Mesendoderm (in vitro differentiated cells): ENCODE measurements at regions not wholly inside any gene's neighbourhood (a gene's known extent, or its start where the extent isn't known, plus 50 kb on each side); places are given as distances from the start of the nearest gene placed in this dataset.

ENCODE experiments used
- DNase-seq: peaks from one replicate; pipeline ENCODE4 v3.0.0; 2013
- H2AK5ac ChIP-seq: 2 replicates; pipeline ENCODE4 v1.6.1; 2013; ENCODE audit warnings: low read length, inconsistent platforms
- H2BK120ac ChIP-seq: 2 replicates; pipeline ENCODE4 v1.6.1; 2013; ENCODE audit warnings: low read depth, mild to moderate bottlenecking, low read length, moderate library complexity, mixed read lengths
- H2BK15ac ChIP-seq: replicated peaks from 2 replicates; pipeline ENCODE4 v1.6.1; 2013; ENCODE audit warnings: low read depth, mild to moderate bottlenecking, moderate library complexity
- H2BK5ac ChIP-seq: 2 replicates; pipeline ENCODE4 v1.6.1; 2013; ENCODE audit warnings: low read length, inconsistent platforms
- H3K18ac ChIP-seq: 2 replicates; pipeline ENCODE4 v1.6.1; 2013; ENCODE audit warnings: mild to moderate bottlenecking, low read length, mixed read lengths
- H3K23ac ChIP-seq: one replicate; pipeline ENCODE4 v1.6.1; 2013; ENCODE audit warnings: low read length
- H3K27ac ChIP-seq: 2 replicates; pipeline ENCODE4 v1.5.1; 2013; ENCODE audit warnings: low read depth, mild to moderate bottlenecking, inconsistent platforms, low read length, moderate library complexity
- H3K27me3 ChIP-seq: 2 replicates; pipeline ENCODE4 v1.6.1; 2013; ENCODE audit warnings: low read length, control low read depth, mild to moderate bottlenecking, inconsistent platforms; ENCODE audit not compliant: insufficient read depth, poor library complexity
- H3K36me3 ChIP-seq: 2 replicates; pipeline ENCODE4 v1.6.1; 2013; ENCODE audit warnings: low read length, inconsistent platforms; ENCODE audit not compliant: control insufficient read depth, insufficient read depth
- H3K4ac ChIP-seq: one replicate; pipeline ENCODE4 v1.6.1; 2013; ENCODE audit warnings: low read depth, mild to moderate bottlenecking, low read length, moderate library complexity
- H3K4me1 ChIP-seq: 2 replicates; pipeline ENCODE4 v1.6.1; 2013; ENCODE audit warnings: low read depth, low read length, inconsistent platforms; ENCODE audit not compliant: control insufficient read depth
- H3K4me2 ChIP-seq: 2 replicates; pipeline ENCODE4 v1.6.1; 2013; ENCODE audit warnings: low read length
- H3K4me3 ChIP-seq: 2 replicates; pipeline ENCODE4 v1.5.1; 2013; ENCODE audit warnings: mild to moderate bottlenecking, low read length
- H3K56ac ChIP-seq: one replicate; pipeline ENCODE4 v1.6.1; 2013; ENCODE audit warnings: low read length
- H3K79me1 ChIP-seq: 2 replicates; pipeline ENCODE4 v1.6.1; 2013; ENCODE audit warnings: low read length, inconsistent platforms
- H3K79me2 ChIP-seq: 2 replicates; pipeline ENCODE4 v1.6.1; 2013; ENCODE audit warnings: mild to moderate bottlenecking, low read length; ENCODE audit not compliant: control insufficient read depth, insufficient read depth
- H3K9ac ChIP-seq: 2 replicates; pipeline ENCODE4 v1.6.1; 2013; ENCODE audit warnings: low read length, inconsistent platforms
- H4K5ac ChIP-seq: one replicate; pipeline ENCODE4 v1.6.1; 2013; ENCODE audit warnings: low read length
- H4K8ac ChIP-seq: one replicate; pipeline ENCODE4 v1.6.1; 2013; ENCODE audit warnings: low read depth, mild to moderate bottlenecking, control low read depth, low read length, moderate library complexity
- WGBS: extraction: QIAGEN DNeasy Blood & Tissue Kit; methylation state at CpG from one replicate; pipeline ENCODE4 v1.1.7; 2013; ENCODE audit warnings: low lambda C conversion rate, missing lambda C conversion rate; ENCODE audit not compliant: insufficient coverage; ENCODE audit errors: extremely low coverage; 5-methylcytosine and 5-hydroxymethylcytosine counted together

DNA sequence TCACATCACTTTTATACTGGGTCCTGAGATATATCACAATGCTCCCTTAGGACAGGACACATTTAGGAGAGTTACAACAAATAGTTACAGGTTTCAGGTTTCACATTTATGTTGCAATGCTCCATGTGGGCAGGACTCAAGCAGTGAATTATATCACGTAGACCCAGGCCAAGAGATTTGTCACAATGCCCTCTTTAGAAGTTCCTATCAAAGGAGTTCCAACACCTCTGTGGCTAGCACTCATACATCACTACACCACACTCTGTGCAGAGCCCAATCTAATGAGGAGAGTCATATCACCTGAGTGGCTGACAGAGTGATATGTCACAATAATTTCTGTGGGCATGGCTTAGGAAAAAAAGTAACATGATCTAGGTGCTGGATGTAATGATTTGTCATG lies 1068.2 kb upstream of the AMELY start:
- Histone ChIP-seq H3K4me1 (no peaks in the 10 kb centered on the region), H4K5ac (no peak overlapping the region), H3K27ac (no peak overlapping the region), H3K9ac (no peak overlapping the region), H2BK120ac (no peak overlapping the region), H2BK5ac (no peak overlapping the region), H3K79me2 (no peaks in the 10 kb centered on the region), H2BK15ac (no peak overlapping the region), H3K36me3 (no peaks in the 10 kb centered on the region), H3K4me2 (no peak overlapping the region), H3K27me3 (no peaks in the 10 kb centered on the region), H3K4me3 (no peak overlapping the region), H3K18ac (no peak overlapping the region), H3K23ac (no peak overlapping the region), H4K8ac (no peak overlapping the region), H3K79me1 (no peaks in the 10 kb centered on the region), H3K4ac (no peak overlapping the region), H2AK5ac (no peak overlapping the region), H3K56ac (no peak overlapping the region)
- no CpG with 5 or more reads among the region's 1 CpG for WGBS
- DNase-seq: no peak

DNA sequence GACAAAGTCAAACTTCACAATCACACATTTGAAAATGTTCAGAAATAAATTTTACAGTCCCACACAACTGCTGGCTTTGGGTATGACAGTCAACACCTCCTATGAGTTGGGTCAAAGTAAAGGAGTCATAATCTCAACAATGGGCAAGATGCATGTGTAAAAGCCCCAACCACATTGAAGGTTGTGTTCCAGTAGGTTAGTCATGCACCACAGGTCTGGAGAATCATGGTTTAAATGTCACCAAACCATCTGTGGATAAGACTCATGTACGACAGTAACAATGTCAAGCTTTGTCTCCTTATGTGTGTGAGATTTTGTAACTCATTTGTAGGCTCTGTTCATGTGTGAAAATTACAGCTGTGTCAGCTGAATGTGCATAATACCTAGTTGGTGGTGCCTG lies 1065.7 kb upstream of the AMELY start:
- Histone ChIP-seq H2BK5ac (no peak overlapping the region), H3K79me1 (no peaks in the 10 kb centered on the region), H2BK15ac (no peak overlapping the region), H3K4ac (no peak overlapping the region), H3K56ac (no peak overlapping the region), H4K8ac (no peak overlapping the region), H3K4me3 (no peak overlapping the region), H4K5ac (no peak overlapping the region), H3K79me2 (no peaks in the 10 kb centered on the region), H3K4me2 (no peak overlapping the region), H3K23ac (no peak overlapping the region), H3K27me3 (no peaks in the 10 kb centered on the region), H3K18ac (no peak overlapping the region), H3K27ac (no peak overlapping the region), H3K36me3 (no peaks in the 10 kb centered on the region), H3K9ac (no peak overlapping the region), H2AK5ac (no peak overlapping the region), H2BK120ac (no peak overlapping the region), H3K4me1 (no peaks in the 10 kb centered on the region)
- no CpG with 5 or more reads among the region's 1 CpG for WGBS
- DNase-seq: no peak

DNA sequence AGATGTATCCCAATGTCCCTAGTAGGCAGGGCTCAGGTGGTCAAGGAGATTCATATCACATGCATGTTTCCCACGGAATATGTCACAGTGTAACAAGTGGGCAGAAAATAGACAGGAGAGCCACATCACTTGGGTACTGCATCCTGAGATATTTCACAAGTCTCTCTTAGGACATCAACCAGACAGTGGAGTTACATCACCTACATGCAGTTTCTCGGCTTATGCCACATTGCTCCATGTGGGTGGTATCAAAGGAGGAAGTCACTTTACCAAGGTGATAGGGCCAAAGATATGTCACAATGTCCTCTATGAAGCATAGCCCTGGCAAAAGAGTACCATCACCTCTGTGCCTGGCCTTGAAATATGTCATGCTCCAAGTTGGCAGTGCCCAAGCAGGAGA lies 1056.7 kb upstream of the AMELY start:
- WGBS: no CpG with 5 or more reads among the region's 2 CpGs
- no peak overlapping the region for H2BK120ac ChIP-seq

DNA sequence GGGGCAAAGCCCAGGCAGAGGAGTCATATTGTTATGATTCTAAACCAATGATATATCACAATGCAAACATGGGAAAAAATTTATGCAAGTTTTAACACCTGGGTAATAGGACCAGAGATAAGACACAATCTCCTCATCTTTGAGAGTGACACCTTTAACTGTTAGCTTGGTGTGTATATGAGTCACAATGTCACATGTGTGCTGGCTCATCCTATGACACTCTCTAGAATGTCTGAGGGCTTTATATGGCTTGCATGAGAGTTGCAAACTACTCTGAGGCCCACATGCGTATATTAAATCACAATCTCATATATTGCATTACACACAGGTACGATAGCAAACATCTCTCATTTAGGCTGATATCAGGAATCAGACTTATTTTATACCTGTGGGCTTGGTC lies 1055.4 kb upstream of the AMELY start:
- H3K79me1 ChIP-seq: no peaks in the 10 kb centered on the region
- no peak overlapping the region for H3K4me2 ChIP-seq
- H3K9ac ChIP-seq: no peak overlapping the region
- H3K18ac ChIP-seq: no peak overlapping the region
- no CpG with 5 or more reads among the region's 2 CpGs for WGBS
- H3K36me3 ChIP-seq: no peaks in the 10 kb centered on the region
- H3K27me3 ChIP-seq: no peaks in the 10 kb centered on the region
- DNase-seq: no peak
- H2BK15ac ChIP-seq: no peak overlapping the region
- H3K4me3 ChIP-seq: no peak overlapping the region
- no peak overlapping the region for H3K23ac ChIP-seq
- H3K79me2 ChIP-seq: no peaks in the 10 kb centered on the region
- no peak overlapping the region for H4K5ac ChIP-seq
- H3K56ac ChIP-seq: no peak overlapping the region
- no peak overlapping the region for H2BK120ac ChIP-seq
- H4K8ac ChIP-seq: no peak overlapping the region
- H3K4ac ChIP-seq: no peak overlapping the region
- H2AK5ac ChIP-seq: no peak overlapping the region
- no peak overlapping the region for H2BK5ac ChIP-seq
- no peaks in the 10 kb centered on the region for H3K4me1 ChIP-seq
- no peak overlapping the region for H3K27ac ChIP-seq

More for the DNA sequence above, 1056.7 kb upstream of the AMELY start:
- no peaks in the 10 kb centered on the region for H3K79me2 ChIP-seq
- H3K4me2 ChIP-seq: no peak overlapping the region
- no peaks in the 10 kb centered on the region for H3K79me1 ChIP-seq
- H2AK5ac ChIP-seq: no peak overlapping the region
- no peak overlapping the region for H3K4me3 ChIP-seq
- H3K18ac ChIP-seq: no peak overlapping the region
- H4K5ac ChIP-seq: no peak overlapping the region
- no peak overlapping the region for H2BK5ac ChIP-seq
- no peaks in the 10 kb centered on the region for H3K36me3 ChIP-seq
- H3K4ac ChIP-seq: no peak overlapping the region
- no peak overlapping the region for H3K9ac ChIP-seq
- no peaks in the 10 kb centered on the region for H3K27me3 ChIP-seq
- no peak overlapping the region for H3K27ac ChIP-seq
- no peaks in the 10 kb centered on the region for H3K4me1 ChIP-seq
- DNase-seq: no peak
- no peak overlapping the region for H4K8ac ChIP-seq
- H3K23ac ChIP-seq: no peak overlapping the region
- no peak overlapping the region for H3K56ac ChIP-seq
- no peak overlapping the region for H2BK15ac ChIP-seq

DNA sequence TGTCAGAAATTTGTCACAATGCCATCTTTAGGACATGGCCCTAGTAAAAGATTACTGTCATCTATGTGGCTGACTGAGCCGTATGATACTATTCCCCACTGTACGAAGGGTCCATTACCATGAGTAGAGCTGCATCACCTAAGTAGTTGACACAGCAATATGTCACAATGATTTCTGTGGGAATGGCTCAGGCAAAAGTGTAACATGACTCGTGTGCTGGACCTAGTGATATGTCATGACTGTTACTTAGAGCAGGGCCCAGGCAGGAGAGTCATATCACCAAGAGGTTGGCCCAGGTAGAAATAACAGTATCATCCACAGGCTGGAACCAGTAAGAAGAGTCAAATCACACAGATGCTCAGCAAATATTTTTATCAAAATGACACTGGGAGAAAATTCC lies 1051.8 kb upstream of the AMELY start:
- Histone ChIP-seq H2AK5ac (no peak overlapping the region), H3K36me3 (no peaks in the 10 kb centered on the region)
- no peak for DNase-seq

DNA sequence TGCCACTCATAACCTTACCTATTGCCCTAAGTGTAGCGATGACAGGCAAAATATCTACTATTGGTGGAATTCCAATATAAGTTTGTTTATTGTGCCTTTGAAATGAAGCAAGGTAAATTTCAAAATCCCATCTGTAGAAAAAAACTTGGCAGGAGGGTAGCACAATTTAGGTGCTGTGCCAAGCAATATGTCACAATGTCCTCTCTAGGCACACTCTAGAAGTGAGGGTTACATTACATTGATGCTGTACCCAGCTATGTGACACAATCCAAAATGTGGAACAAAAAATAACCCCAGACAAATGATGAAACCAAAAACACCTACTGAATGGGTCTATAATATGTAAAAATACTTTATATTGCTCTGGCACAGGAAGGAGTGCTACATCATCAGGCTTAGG lies 1050.8 kb upstream of the AMELY start:
- H3K4me1 ChIP-seq: no peaks in the 10 kb centered on the region
- H3K9ac ChIP-seq: no peak overlapping the region
- H3K36me3 ChIP-seq: no peaks in the 10 kb centered on the region
- no peak overlapping the region for H3K4me3 ChIP-seq
- H2AK5ac ChIP-seq: no peak overlapping the region
- H3K56ac ChIP-seq: no peak overlapping the region
- no CpG with 5 or more reads among the region's 1 CpG for WGBS
- H3K79me1 ChIP-seq: no peaks in the 10 kb centered on the region
- no peak overlapping the region for H2BK120ac ChIP-seq
- no peak overlapping the region for H3K18ac ChIP-seq
- H2BK5ac ChIP-seq: no peak overlapping the region
- H4K8ac ChIP-seq: no peak overlapping the region
- H3K27me3 ChIP-seq: no peaks in the 10 kb centered on the region
- H2BK15ac ChIP-seq: no peak overlapping the region
- no peaks in the 10 kb centered on the region for H3K79me2 ChIP-seq
- H3K27ac ChIP-seq: no peak overlapping the region
- no peak overlapping the region for H4K5ac ChIP-seq
- no peak overlapping the region for H3K4ac ChIP-seq
- DNase-seq: no peak
- H3K4me2 ChIP-seq: no peak overlapping the region
- H3K23ac ChIP-seq: no peak overlapping the region

More for the DNA sequence above, 1051.8 kb upstream of the AMELY start:
- Histone ChIP-seq H2BK5ac (no peak overlapping the region), H3K79me1 (no peaks in the 10 kb centered on the region), H3K4me2 (no peak overlapping the region), H3K4me1 (no peaks in the 10 kb centered on the region), H3K4me3 (no peak overlapping the region), H3K18ac (no peak overlapping the region), H3K23ac (no peak overlapping the region), H4K8ac (no peak overlapping the region), H3K9ac (no peak overlapping the region), H3K79me2 (no peaks in the 10 kb centered on the region), H3K4ac (no peak overlapping the region), H2BK15ac (no peak overlapping the region), H3K27ac (no peak overlapping the region), H2BK120ac (no peak overlapping the region), H3K56ac (no peak overlapping the region), H4K5ac (no peak overlapping the region), H3K27me3 (no peaks in the 10 kb centered on the region)
- WGBS: no CpG with 5 or more reads among the region's 3 CpGs
